K562 (cell line): ENCODE measurements at regions not wholly inside any gene's neighbourhood (a gene's known extent, or its start where the extent isn't known, plus 50 kb on each side); places are given as distances from the start of the nearest gene placed in this dataset.

Experiments used
- CXXC5 ChIP-seq: fragments of 250-450 bp; sonication (Bioruptor Pico); IDR thresholded peaks from 2 replicates; pipeline ENCODE4 v1.8.0; 2022; ENCODE audit warnings: inconsistent platforms, mild to moderate bottlenecking, moderate library complexity
- RFX7 ChIP-seq: fragments of 250-450 bp; sonication (Bioruptor Pico); IDR thresholded peaks from 2 replicates; pipeline ENCODE4 v1.5.1; 2021; ENCODE audit warnings: mild to moderate bottlenecking
- ZFX ChIP-seq: sonication (generic); formaldehyde crosslinking; IDR thresholded peaks from 2 replicates; pipeline ENCODE4 v1.8.0; 2022; ENCODE audit warnings: mild to moderate bottlenecking, missing genetic modification reagents, moderate library complexity
- ZKSCAN8 ChIP-seq: fragments of 200-800 bp; sonication (Bioruptor generic); IDR thresholded peaks from 2 replicates; pipeline ENCODE4 v1.6.1; 2016; ENCODE audit warnings: missing genetic modification characterization, missing compliant biosample characterization
- TF ChIP-seq, protein P1 (sequence below), 2 experiments: fragments of 450-650 bp; formaldehyde crosslinking in 1 of 2; IDR thresholded peaks; 2 replicates each; pipeline versions ENCODE4 v1.4.0 to v1.6.1; 2014 to 2020; ENCODE audit warnings: mild to moderate bottlenecking in 2 of 2, borderline replicate concordance in 1 of 2, low read depth in 1 of 2

DNA sequence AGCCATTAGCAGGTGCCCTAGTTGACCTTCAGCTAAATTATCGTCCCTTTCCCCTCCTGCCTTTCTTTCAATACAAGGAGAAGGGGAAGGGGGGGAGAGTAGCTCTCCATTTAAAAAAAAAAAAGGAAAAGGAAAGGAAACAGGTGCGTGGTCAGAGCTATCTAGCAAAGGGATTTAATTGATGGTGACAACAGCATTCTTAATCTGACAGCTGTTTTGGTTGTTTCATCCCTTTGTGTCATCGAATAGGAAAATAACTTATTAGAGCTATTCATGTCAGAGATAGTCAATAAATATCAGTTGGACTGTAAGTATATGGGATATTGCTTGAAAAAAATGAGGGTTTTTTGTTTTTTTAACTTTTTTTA lies 195.2 kb upstream of the SASH1 start (continued):
- TF ChIP-seq ZFX (no peak), ZKSCAN8 (CRISPR knock-in tag) (no peak), CXXC5 (no peak), RFX7 (no peak)
- TF ChIP-seq, protein P1, sequence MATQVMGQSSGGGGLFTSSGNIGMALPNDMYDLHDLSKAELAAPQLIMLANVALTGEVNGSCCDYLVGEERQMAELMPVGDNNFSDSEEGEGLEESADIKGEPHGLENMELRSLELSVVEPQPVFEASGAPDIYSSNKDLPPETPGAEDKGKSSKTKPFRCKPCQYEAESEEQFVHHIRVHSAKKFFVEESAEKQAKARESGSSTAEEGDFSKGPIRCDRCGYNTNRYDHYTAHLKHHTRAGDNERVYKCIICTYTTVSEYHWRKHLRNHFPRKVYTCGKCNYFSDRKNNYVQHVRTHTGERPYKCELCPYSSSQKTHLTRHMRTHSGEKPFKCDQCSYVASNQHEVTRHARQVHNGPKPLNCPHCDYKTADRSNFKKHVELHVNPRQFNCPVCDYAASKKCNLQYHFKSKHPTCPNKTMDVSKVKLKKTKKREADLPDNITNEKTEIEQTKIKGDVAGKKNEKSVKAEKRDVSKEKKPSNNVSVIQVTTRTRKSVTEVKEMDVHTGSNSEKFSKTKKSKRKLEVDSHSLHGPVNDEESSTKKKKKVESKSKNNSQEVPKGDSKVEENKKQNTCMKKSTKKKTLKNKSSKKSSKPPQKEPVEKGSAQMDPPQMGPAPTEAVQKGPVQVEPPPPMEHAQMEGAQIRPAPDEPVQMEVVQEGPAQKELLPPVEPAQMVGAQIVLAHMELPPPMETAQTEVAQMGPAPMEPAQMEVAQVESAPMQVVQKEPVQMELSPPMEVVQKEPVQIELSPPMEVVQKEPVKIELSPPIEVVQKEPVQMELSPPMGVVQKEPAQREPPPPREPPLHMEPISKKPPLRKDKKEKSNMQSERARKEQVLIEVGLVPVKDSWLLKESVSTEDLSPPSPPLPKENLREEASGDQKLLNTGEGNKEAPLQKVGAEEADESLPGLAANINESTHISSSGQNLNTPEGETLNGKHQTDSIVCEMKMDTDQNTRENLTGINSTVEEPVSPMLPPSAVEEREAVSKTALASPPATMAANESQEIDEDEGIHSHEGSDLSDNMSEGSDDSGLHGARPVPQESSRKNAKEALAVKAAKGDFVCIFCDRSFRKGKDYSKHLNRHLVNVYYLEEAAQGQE (IDR thresholded peaks at IDR 0.05; ENCODE audit: borderline replicate concordance): no peak
- TF ChIP-seq, protein P1 (CRISPR knock-in tag; IDR thresholded peaks at IDR 0.05; ENCODE audit: low read depth): no peak
